ENCODE measurements at regions not wholly inside any gene's neighbourhood (a gene's known extent, or its start where the extent isn't known, plus 50 kb on each side); places are given as distances from the start of the nearest gene placed in this dataset.

GRCh38 chr18:10124071-10124470 lies 210.3 kb downstream of the VAPA start:
- TF ChIP-seq, protein P1, sequence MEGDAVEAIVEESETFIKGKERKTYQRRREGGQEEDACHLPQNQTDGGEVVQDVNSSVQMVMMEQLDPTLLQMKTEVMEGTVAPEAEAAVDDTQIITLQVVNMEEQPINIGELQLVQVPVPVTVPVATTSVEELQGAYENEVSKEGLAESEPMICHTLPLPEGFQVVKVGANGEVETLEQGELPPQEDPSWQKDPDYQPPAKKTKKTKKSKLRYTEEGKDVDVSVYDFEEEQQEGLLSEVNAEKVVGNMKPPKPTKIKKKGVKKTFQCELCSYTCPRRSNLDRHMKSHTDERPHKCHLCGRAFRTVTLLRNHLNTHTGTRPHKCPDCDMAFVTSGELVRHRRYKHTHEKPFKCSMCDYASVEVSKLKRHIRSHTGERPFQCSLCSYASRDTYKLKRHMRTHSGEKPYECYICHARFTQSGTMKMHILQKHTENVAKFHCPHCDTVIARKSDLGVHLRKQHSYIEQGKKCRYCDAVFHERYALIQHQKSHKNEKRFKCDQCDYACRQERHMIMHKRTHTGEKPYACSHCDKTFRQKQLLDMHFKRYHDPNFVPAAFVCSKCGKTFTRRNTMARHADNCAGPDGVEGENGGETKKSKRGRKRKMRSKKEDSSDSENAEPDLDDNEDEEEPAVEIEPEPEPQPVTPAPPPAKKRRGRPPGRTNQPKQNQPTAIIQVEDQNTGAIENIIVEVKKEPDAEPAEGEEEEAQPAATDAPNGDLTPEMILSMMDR (IDR thresholded peaks at IDR 0.05), result no peak
- TF ChIP-seq POLR2AphosphoS5 (IDR thresholded peaks at IDR 0.05; ENCODE audit: insufficient read depth in 1 of 2, low read depth in 1 of 2) (no peak), POLR2A (IDR thresholded peaks at IDR 0.05) (no peak)
